Upper lobe of right lung (tissue), 1 donor: ENCODE measurements at regions not wholly inside any gene's neighbourhood (a gene's known extent, or its start where the extent isn't known, plus 50 kb on each side); places are given as distances from the start of the nearest gene placed in this dataset.

Experiments
- ATAC-seq: fragments of 200-7000 bp; cut with Tn5 transposase; one replicate; pipeline ENCODE4 v1.9.1; 2020; ENCODE audit warnings: mild to moderate bottlenecking, moderate library complexity
- DNase-seq: peaks from one replicate; pipeline ENCODE4 v3.0.0-alpha.2; 2020
- H3K27ac ChIP-seq: fragments of 200-600 bp; one replicate; pipeline ENCODE4 v1.8.0; 2022
- H3K27me3 ChIP-seq: fragments of 200-600 bp; one replicate; pipeline ENCODE4 v1.8.0; 2022; ENCODE audit warnings: mild to moderate bottlenecking
- H3K36me3 ChIP-seq: fragments of 200-600 bp; one replicate; pipeline ENCODE4 v1.8.0; 2022
- H3K4me1 ChIP-seq: fragments of 200-600 bp; one replicate; pipeline ENCODE4 v1.8.0; 2022
- H3K4me3 ChIP-seq: fragments of 200-600 bp; one replicate; pipeline ENCODE4 v1.8.0; 2022; ENCODE audit warnings: mild to moderate bottlenecking
- H3K9me3 ChIP-seq: fragments of 200-600 bp; one replicate; pipeline ENCODE4 v1.8.0; 2022
- intact Hi-C: fragments of 100-400 bp; cut with DNase I; formaldehyde crosslinking; loops from one replicate; pipeline ENCODE4 v1.11.0; 2022
- TF ChIP-seq, protein P1 (sequence below): fragments of 200-600 bp; IDR thresholded peaks from one replicate; pipeline ENCODE4 v1.8.0; 2022; ENCODE audit warnings: antibody characterized with exemption
- donor health status: DM: no; HTN: yes; CAD: no; lungs with severe emphysema.

- TF ChIP-seq, protein P1, sequence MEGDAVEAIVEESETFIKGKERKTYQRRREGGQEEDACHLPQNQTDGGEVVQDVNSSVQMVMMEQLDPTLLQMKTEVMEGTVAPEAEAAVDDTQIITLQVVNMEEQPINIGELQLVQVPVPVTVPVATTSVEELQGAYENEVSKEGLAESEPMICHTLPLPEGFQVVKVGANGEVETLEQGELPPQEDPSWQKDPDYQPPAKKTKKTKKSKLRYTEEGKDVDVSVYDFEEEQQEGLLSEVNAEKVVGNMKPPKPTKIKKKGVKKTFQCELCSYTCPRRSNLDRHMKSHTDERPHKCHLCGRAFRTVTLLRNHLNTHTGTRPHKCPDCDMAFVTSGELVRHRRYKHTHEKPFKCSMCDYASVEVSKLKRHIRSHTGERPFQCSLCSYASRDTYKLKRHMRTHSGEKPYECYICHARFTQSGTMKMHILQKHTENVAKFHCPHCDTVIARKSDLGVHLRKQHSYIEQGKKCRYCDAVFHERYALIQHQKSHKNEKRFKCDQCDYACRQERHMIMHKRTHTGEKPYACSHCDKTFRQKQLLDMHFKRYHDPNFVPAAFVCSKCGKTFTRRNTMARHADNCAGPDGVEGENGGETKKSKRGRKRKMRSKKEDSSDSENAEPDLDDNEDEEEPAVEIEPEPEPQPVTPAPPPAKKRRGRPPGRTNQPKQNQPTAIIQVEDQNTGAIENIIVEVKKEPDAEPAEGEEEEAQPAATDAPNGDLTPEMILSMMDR = no peak
- no peak for DNase-seq
- H3K27me3 ChIP-seq = no peaks in the 10 kb centered on the region
- no peak for ATAC-seq
- peak overlapping the region; percentile 63 for H3K27ac ChIP-seq
- no peaks in the 10 kb centered on the region for H3K36me3 ChIP-seq
- H3K4me3 ChIP-seq = no peak overlapping the region
- intact Hi-C loops = no loop called here
- no peaks in the 10 kb centered on the region for H3K9me3 ChIP-seq
- no peaks in the 10 kb centered on the region for H3K4me1 ChIP-seq
Observed at GRCh38 chr2:237244178-237244577, 158.5 kb downstream of the COPS8 start.

DNA sequence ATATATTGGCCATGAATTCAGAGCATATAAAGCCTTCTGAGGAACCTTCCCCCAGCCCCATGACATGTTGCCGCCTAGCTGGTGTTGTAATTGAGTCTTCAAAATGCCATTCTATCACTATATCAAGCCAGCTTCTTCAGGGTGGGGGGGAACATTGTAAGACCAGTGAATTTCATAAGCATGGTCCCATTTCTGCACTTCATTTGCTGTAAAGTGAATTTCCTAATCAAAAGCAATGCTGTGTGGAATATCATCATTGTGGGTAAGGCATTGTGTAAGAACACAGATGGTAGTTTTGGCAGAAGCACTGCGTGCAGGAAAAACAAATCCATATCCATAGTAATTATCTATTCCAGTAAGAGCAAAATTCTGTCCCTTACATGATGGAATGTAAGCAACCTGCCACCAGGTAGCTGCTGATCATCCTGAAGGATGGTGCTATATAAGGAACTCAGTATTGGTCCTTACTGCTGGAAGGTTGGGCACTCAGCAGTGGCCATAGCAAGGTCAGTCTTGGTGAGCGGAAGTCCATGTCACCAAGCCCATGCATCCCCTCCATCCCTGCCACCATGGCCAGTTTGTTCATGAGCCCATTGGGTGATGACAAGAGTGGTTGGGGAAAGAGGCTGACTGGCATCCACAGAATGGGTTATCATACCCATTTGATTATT is 159.4 kb downstream of the COPS8 start:
- TF ChIP-seq, protein P1 = no peak
- DNase-seq (no peak), ATAC-seq (peak; percentile 56)
- no peaks in the 10 kb centered on the region for H3K4me1 ChIP-seq
- no peaks in the 10 kb centered on the region for H3K27me3 ChIP-seq
- H3K27ac ChIP-seq = peak overlapping the region; percentile 74
- no peak overlapping the region for H3K4me3 ChIP-seq
- intact Hi-C loops = no loop called here
- no peaks in the 10 kb centered on the region for H3K36me3 ChIP-seq
- H3K9me3 ChIP-seq = no peaks in the 10 kb centered on the region

DNA sequence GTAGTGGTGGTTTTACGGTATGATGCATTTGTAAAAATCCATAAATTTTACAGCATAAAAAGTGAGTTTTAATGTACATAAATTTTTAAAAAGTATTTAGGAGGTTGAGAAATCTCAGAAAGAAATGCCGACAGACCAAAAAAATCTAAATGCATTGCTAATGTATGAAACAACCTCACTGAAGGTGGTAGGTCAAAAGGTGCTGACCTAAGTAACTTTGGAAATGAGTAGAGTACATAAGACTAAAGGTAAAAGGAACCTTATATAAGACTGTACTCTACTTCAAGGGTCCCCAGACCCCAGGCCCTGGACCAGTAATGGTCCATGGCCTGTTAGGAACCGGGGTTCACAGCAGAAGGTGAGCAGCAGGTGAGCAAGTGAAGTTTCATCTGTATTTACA is 163.4 kb downstream of the COL6A3 start:
- H3K4me1 ChIP-seq = peaks cover 6% of the 10 kb centered on the region
- H3K4me3 ChIP-seq = no peak overlapping the region
- no peaks in the 10 kb centered on the region for H3K9me3 ChIP-seq
- DNase-seq (no peak), ATAC-seq (no peak)
- no peak overlapping the region for H3K27ac ChIP-seq
- H3K27me3 ChIP-seq = no peaks in the 10 kb centered on the region
- H3K36me3 ChIP-seq = no peaks in the 10 kb centered on the region
- TF ChIP-seq, protein P1 = no peak
- intact Hi-C loops = no loop called here

- ATAC-seq (no peak), DNase-seq (no peak)
- intact Hi-C loops = no loop called here
- no peaks in the 10 kb centered on the region for H3K27me3 ChIP-seq
- H3K27ac ChIP-seq = no peak overlapping the region
- TF ChIP-seq, protein P1 = no peak
- no peaks in the 10 kb centered on the region for H3K9me3 ChIP-seq
- H3K4me3 ChIP-seq = no peak overlapping the region
- H3K36me3 ChIP-seq = no peaks in the 10 kb centered on the region
- peaks cover 6% of the 10 kb centered on the region for H3K4me1 ChIP-seq
Observed at GRCh38 chr2:237251986-237252385, 162.0 kb downstream of the COL6A3 start.

DNA sequence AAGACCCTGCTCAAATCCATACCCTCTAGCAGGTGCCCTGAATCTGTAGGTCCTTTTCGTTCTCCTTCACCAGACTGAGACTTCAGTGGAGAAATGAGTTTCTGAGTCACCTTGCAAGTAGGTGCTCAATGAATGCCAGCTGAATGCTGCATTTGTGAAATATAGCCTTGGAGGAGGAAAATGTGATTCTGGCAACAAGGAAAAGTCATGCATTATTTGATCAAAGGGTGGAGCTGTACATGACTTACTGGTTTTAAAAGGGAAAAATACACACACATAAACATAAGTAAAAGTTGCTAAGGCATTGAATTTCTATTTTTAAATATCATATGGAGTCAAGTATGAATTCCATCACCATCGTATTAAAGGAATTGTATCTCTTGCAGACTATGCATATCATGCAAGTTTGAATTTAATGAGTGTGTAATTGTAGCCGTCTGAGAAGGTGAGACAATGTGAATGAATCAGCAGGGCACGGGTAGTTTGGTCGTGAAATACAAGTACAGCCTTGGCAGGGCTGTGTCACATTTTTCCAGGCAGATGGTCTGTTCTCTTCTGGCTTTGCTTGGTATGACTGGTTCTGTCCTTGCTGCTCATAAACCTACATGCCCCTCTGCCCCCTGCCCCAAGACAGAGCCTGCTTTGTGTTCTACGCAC is 160.8 kb downstream of the COL6A3 start:
- intact Hi-C loops = no loop called here
- Histone ChIP-seq H3K9me3 (no peaks in the 10 kb centered on the region), H3K27me3 (no peaks in the 10 kb centered on the region), H3K27ac (no peak overlapping the region), H3K4me1 (peaks cover 7% of the 10 kb centered on the region), H3K4me3 (no peak overlapping the region), H3K36me3 (no peaks in the 10 kb centered on the region)
- TF ChIP-seq, protein P1 = no peak
- DNase-seq = no peak
- no peak for ATAC-seq
